Activated naive CD8-positive, alpha-beta T cell treated with anti-CD3 and anti-CD28 coated beads, Interleukin-2, amount 50 U/mL, for 16 hours (primary cell): ENCODE measurements at regions not wholly inside any gene's neighbourhood (a gene's known extent, or its start where the extent isn't known, plus 50 kb on each side); places are given as distances from the start of the nearest gene placed in this dataset.

Source experiments
- DNase-seq: peaks from one replicate; pipeline ENCODE4 v3.0.0-alpha.2; 2020; ENCODE audit warnings: low read depth, low spot score

- no peak for DNase-seq
Measured at GRCh38 chr3:46090161-46090591, 62.9 kb upstream of the XCR1 start.

GRCh38 chr3:46089237-46090011 is 62.1 kb upstream of the XCR1 start:
- DNase-seq = no peak

GRCh38 chr3:46087871-46088270 is 60.6 kb upstream of the XCR1 start:
- no peak for DNase-seq

- DNase-seq = no peak
Measured at GRCh38 chr3:46086986-46087385, 59.7 kb upstream of the XCR1 start.

GRCh38 chr3:46086083-46086437 is 58.8 kb upstream of the XCR1 start:
- no peak for DNase-seq

- DNase-seq = no peak
Measured at GRCh38 chr3:46085421-46086082, 58.3 kb upstream of the XCR1 start.

- no peak for DNase-seq
Measured at GRCh38 chr3:46083956-46084355, 56.7 kb upstream of the XCR1 start.

GRCh38 chr3:46082849-46083248 is 55.6 kb upstream of the XCR1 start:
- no peak for DNase-seq

GRCh38 chr3:46082021-46082420 is 54.7 kb upstream of the XCR1 start:
- no peak for DNase-seq

- DNase-seq = no peak
Measured at GRCh38 chr3:46080969-46081345, 53.7 kb upstream of the XCR1 start.

- no peak for DNase-seq
Measured at GRCh38 chr3:46080124-46080968, 53.1 kb upstream of the XCR1 start.

- peak; percentile 80 for DNase-seq
Measured at GRCh38 chr3:46078712-46079400, 51.6 kb upstream of the XCR1 start.
